Iris pigment epithelial cell (primary cell): ENCODE measurements at regions not wholly inside any gene's neighbourhood (a gene's known extent, or its start where the extent isn't known, plus 50 kb on each side); places are given as distances from the start of the nearest gene placed in this dataset.
A peak's percentile ranks its signal among the peaks of the same experiment; 100 is the strongest.

Experiments
- DNase-seq: peaks from one replicate; pipeline ENCODE4 v3.0.0-alpha.2; 2011; ENCODE audit warnings: low read depth

GRCh38 chr1:232244426-232244825 is 385.5 kb downstream of the SIPA1L2 start:
- DNase-seq = no peak

- DNase-seq = no peak
Measured at GRCh38 chr1:232239998-232240397, 389.9 kb downstream of the SIPA1L2 start.

DNA sequence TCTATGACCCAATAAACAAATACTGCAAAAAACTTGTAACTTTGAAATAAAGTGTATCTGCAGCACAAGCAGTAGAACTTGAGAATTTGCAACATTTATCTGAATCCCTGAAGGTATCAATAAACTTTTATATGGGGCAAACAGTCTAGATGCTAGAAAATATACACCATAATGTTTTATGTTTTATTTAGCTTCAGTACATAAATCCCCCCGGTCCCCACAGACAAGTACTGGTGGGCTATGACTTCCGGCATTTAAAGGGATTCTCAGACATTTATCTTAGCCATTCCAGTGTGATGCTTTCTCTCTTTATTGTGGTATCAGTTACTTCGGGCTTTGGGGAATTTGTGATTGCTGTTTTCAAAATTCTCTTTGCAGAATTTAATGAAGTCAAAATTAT is 390.4 kb downstream of the SIPA1L2 start:
- DNase-seq = no peak

DNA sequence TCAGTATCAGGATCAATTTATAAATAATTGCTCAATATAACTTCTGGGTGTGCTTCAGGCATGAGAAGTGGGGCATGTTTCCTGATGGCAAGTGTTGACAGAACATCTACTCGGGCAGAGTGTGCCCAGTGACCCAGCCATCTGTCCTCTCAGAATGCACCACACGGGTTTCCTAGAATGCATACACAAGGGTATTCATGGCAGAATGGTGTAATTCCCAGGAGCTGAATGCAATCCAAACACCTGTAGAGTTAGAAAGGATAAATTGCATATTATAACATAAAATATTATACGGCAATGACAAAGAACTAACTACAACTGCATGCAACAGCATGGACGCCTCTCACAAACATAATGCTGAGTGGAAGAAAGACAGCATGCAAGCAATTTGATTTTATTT is 391.9 kb downstream of the SIPA1L2 start:
- no peak for DNase-seq

- peak; percentile 5 for DNase-seq
Measured at GRCh38 chr1:232227306-232227705, 402.6 kb downstream of the SIPA1L2 start.

GRCh38 chr1:232226197-232226712 is 403.7 kb downstream of the SIPA1L2 start:
- peak; percentile 61 for DNase-seq

- DNase-seq = no peak
Measured at GRCh38 chr1:232225336-232226131, 404.4 kb downstream of the SIPA1L2 start.

GRCh38 chr1:232223887-232224286 is 406.0 kb downstream of the SIPA1L2 start:
- no peak for DNase-seq

GRCh38 chr1:232223183-232223708 is 406.7 kb downstream of the SIPA1L2 start:
- DNase-seq = no peak

- no peak for DNase-seq
Measured at GRCh38 chr1:232222614-232223013, 407.3 kb downstream of the SIPA1L2 start.

GRCh38 chr1:232221802-232222499 is 408.0 kb downstream of the SIPA1L2 start:
- peak; percentile 62 for DNase-seq

- no peak for DNase-seq
Measured at GRCh38 chr1:232218955-232219865, 410.7 kb downstream of the SIPA1L2 start.

DNA sequence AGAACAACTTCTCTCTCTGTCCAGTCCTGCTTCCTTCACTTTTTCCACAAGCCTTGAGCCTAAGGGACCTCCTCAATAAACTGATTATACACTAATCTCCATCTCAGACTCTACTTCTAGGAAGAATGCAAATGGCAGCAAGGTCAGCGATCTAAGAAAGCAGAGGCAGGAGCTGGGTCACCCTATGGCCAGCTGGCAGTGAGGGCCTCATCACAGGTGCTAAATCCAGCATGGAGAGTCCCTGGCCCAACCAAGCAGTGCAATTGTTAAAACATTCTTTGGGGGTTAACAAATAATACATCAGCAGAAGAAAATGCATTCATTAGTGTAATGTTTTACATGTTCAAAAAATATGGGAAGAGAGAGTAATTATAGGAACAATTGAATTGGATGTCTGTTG is 416.0 kb downstream of the SIPA1L2 start:
- no peak for DNase-seq

- no peak for DNase-seq
Measured at GRCh38 chr1:232212253-232212652, 417.7 kb downstream of the SIPA1L2 start.

GRCh38 chr1:232211149-232211548 is 418.8 kb downstream of the SIPA1L2 start:
- DNase-seq = no peak

DNA sequence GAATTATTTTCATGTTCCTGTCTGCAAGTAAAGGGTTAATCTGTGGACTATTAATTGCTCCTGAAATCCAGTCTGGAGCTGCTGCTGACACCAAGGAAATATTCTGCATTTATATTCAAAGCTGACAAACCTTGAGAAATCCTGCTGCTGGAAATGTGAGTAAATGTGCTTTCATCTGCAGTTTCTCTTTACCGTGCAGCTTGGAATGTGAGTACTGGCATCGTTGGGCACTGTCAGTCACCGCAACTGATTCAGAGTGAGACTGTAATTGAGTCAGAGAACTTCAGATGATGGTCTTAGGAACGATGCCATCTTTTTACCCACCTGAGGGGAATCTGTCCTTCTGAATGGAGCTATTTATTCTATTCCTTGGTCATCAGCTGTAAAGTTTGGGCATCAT is 420.6 kb downstream of the SIPA1L2 start:
- no peak for DNase-seq

DNA sequence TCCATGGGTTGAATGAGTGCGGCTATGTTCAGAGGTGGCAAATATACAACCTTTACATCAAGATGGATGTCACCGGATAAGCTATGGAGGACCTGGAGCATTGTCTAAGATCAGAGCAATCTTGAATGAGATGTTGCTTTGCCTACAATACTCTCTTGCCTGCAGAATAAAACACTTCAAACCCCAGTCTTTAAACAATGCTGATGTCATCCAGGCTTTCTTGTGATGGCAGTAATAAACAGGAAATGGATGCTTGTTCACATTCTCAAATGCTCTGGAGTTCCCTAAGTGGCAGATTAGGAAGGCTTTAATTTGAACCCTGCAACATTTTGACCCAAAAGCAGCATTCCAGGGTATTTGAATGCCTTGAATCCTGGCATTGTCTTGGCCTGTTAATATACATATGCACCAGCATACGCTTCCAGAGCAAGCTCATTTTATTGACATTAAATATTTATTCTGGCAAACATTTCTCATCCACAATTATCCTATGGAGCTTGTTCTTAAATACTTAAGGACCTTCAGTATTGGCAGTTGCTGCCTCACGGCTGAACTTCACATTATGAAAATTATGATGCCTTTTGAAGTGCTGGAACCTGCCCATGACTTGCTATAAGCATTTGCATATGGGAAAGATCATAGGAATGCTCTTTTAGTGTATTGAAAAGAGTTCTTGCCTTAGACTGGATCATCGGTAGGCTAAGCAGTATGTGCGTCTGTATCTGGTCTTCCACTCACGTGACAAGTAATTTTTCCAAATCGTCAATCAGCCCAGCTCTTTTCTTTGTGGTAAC is 422.7 kb downstream of the SIPA1L2 start:
- no peak for DNase-seq

GRCh38 chr1:232204269-232204668 is 425.7 kb downstream of the SIPA1L2 start:
- peak; percentile 7 for DNase-seq

DNA sequence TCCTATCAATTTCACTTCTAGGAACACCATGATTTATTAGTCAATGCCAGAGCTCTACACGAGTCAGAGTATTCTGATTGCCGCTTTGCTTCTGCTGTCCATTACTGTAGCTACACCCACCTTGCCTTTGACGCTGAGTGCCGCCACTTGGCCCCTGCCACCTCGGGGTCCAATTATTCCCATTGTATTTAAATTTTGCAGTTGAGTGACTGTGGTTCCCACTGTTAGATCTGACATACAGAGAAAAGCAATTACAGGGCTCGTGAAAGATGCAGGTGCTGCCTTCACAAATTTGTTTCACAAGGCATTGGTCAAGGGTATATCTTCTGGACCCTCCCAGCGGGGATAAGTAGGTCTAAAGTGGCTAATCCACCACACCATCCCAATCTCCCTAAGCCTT is 428.9 kb downstream of the SIPA1L2 start:
- DNase-seq = no peak

DNA sequence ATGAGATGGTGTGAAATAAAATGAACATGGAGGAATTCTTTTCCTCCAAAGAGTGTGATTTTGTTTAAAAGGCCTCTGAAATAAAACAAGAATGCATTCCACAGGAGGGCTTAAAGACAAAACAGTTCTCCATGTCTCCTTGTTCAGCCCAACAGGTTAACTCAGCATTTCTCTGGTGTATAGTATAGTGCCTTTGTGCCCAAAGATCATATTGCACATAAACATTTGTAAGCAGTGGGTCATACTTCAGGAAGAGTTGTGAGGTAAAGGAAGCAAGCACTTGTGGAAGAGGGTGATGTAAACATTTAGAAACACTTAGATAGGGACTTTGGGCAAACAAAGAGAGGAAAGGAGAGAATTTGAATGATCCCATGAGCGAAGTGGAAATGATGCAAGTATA is 433.9 kb downstream of the SIPA1L2 start:
- DNase-seq = no peak

DNA sequence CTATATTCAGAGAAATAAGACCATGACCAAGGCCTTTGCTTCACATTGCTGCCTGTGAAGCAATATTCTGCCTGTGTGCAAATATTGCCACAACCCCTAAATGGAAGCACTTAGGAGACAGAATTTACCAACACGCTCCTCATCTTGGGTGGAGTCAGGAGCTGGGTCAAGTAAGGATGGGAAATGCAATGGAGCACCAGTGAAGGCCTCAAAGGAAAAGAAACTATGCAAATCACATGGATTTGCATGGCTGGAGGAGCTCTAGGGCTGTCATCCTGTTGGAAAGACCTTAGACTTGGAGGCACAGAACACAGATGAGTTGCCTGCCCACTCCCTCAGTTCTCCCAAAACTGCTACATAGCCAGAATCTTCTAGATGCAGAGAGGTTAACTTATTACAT is 435.5 kb downstream of the SIPA1L2 start:
- no peak for DNase-seq
